Hematopoietic multipotent progenitor cell treated with erythropoietin and hydrocortisone succinate and interleukin-3 and kit ligand, for 15 days (in vitro differentiated cells): ENCODE measurements at regions not wholly inside any gene's neighbourhood (a gene's known extent, or its start where the extent isn't known, plus 50 kb on each side); places are given as distances from the start of the nearest gene placed in this dataset.
"Not testable (repeated sequence)": the region's sequence is repeated elsewhere in the genome, so short reads cannot be mapped to it uniquely, and the experiment has no call there.

ENCODE experiments used
- DNase-seq: peaks from one replicate; pipeline ENCODE4 v3.0.0-alpha.2; 2015; ENCODE audit warnings: low spot score

GRCh38 chr5:93359296-93359959 is 221.6 kb downstream of the NR2F1-AS1 start:
- DNase-seq, result no peak

DNA sequence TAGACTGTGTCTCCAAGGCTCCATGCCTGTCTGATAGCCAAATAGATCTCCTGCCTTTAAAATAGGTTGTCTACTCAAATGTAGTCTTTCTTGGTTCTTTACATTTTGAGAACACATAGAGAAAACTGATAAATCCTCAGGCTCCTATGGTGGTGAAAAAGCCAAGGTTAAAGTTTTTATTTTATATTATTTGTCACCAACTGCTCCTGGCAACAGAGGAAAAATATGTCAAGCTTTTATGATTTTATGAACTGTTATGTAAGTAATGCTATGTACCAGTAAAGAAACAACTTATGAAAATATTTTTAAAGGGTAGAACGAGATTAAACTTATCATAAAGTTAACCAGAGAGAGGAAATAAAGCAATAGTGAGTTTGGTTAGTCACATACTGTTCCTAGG is 222.8 kb downstream of the NR2F1-AS1 start:
- no peak for DNase-seq

GRCh38 chr5:93357686-93358085 is 223.3 kb downstream of the NR2F1-AS1 start:
- DNase-seq, result no peak

DNA sequence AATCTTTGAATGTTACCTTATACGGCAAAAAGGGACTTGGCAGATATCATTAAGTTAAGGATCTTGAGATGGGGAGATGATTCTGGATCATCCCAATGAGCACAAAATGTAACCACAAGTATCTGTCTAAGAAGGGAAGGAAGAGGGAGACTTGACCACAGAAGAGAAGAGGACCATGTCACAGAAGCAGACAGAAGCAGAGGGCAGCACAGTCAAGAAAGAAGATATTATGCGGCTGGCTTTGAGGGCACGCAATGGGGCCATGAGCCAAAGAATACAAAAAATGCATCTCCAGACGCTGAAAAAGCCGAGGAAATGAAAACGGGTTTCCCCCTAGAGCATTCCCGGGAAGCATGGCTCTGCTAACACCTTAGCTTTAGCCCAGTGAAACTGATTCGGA is 225.3 kb downstream of the NR2F1-AS1 start:
- DNase-seq, result no peak

- no peak for DNase-seq
Measured at GRCh38 chr5:93352186-93352585, 228.8 kb downstream of the NR2F1-AS1 start.

DNA sequence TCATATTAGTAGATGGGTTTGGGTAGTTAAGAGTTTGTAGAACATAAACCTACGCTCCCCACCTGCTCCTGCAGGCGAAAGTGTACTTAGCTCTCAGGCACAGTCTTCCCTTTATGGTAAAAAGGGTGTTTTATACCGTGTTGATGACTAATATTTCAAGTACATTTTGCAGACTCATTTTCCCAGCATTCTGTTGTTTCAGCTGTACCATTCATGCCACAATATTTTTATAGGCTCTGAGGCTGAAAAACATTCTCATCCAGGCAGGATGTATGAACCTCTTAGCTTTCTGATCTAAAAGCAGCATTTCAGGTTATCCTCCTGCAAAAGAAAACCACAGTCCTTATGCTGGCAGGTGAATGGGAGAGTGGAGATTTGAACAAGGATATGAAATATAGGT is 231.4 kb downstream of the NR2F1-AS1 start:
- no peak for DNase-seq

- no peak for DNase-seq
Measured at GRCh38 chr5:93348231-93348630, 232.8 kb downstream of the NR2F1-AS1 start.

DNA sequence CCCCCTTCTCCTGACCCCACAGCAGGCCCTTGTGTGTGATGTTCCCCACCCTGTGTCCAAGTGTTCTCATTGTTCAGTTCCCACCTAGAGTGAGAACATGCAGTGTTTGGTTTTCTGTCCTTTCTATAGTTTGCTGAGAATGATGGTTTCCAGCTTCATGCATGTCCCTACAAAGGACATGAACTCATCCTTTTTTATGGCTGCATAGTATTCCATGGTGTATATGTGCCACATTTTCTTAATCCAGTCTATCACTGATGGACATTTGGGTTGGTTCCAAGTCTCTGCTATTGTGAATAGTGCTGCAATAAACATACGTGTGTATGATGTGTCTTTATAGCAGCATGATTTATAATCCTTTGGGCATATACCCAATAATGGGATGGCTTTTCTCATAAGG is 234.2 kb downstream of the NR2F1-AS1 start:
- not testable (repeated sequence) for DNase-seq

DNA sequence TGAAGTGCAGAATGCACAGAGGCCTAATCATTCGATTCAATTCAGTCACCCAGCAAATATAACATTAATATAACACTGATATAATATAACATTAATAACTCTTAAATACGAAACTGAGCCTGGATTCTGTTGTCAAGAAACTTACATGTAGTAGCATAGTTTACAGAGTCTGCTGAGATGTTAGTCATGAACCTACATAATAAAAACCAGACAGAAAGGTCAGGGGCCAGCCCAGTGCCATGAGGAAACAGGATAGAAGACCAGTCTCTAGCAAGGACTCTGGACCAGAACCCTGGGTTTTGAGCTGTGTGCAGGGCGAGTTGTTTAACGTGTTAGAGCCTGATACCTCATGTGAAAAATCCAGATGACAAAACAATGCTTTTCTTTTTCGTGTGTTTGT is 234.7 kb downstream of the NR2F1-AS1 start:
- no peak for DNase-seq

DNA sequence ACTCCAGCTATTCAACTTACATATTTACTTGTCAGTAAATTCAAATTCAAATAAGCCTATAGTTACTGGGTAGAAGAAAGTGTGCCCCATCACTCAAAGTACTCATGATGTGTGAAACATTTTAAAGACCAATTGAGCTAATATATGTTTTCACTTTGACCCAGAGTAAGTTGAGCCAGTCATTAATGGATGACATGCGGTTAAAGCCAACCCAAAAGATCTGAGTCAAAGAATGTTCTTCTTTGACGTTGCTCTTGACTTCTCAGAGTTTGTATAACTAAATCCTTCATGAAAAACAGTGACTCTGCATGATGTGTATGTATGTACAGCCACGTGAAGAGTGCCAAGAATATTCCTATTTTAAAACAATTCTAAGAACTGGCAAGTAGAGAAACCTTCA is 237.4 kb downstream of the NR2F1-AS1 start:
- DNase-seq, result no peak

DNA sequence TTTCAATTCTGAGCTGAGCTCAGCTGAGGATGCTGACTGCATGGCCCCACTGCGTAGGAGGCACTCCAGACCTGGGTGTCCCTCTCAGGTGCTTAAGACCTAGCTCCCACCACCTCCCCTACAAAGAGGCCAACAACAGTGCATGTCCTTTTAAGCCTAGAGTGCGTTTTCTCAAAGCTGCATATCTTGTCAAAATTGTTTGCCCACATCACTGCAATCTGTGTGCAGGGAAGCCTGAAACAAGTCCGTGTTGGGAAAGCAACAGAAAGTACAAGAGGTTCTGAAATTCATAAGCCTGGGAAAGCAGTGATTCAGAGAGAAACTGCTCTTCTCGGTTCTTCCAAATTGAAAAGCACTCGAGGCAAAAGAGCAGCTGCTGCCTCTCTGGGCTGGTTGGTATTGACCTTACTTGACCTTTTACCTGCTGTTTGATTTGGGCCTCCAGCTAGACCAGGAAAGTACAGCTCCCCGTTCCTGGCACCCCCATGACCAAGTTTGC is 238.4 kb downstream of the NR2F1-AS1 start:
- no peak for DNase-seq

DNA sequence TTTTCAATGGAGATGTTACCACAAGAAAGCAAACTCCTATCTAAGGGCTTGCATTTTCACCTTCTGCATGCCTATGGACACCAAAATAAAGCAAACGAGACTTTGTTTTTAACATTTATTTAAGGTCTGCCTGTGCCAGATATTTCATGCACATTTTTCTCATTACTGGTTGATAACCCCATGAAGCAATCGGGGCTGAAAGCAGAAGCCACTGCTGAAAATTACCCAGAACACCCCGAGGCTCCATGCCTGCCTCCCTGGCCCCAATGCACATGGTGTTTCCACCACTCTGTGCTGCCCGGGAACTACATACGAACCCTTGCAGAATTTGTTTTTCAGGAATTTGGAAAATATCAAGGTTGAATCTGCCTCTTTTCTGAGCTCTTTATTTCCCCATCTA is 240.1 kb downstream of the NR2F1-AS1 start:
- DNase-seq, result no peak

DNA sequence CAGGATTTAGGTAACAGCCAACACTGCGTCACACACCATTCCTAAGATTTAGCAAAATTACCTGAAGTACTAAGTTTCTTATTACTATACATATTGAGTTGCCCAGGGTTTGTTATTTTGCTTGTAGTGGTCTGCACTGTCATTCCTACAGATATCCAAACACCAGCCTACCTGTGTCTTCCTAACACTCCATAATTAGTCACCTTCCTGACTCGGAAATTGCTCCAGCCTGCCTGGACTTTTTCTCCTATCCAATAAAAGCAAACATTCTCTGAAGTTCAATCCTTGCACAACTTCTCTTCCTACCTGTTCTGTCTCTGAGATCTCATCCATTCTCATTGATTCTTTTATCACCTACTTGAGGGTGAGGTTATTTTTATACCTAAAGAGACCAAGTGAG is 243.9 kb downstream of the NR2F1-AS1 start:
- no peak for DNase-seq

DNA sequence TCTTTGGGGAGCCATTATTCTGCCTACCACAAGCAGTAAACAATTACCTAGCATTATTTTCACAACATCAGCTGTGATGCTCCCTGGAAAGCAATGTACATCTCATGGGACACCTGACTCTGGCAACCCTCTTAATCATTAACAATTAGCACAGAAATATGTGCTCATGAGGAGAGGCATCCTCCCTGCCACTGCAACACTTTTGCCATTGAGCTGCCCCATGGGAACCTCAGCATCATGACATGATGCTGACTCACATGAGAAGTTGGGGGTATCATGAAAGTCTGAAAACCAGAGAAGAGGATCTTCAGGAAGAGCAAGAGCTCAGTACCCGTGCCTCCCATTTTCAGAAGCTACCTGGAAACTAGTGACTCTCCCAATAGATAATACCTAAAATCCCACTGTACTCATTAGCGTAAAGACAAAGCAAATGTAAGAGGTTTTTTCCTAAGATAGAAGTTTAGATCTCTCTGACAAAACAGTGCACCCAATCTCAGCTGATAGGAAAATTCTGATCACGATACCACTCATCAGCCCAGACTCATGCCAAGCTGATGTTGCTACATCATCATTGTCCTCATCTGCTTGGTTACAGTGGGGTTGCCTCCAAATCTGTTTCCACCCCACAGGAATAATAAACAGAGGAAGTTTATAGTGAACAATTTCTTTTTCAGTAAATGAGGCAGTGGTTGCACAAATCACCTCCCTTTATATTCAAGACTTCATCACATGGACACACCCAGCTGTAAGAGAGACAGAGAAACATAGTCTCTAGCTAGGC is 244.5 kb downstream of the NR2F1-AS1 start:
- no peak for DNase-seq

GRCh38 chr5:93331863-93332262 is 249.2 kb downstream of the NR2F1-AS1 start:
- DNase-seq, result no peak

GRCh38 chr5:93331241-93331640 is 249.8 kb downstream of the NR2F1-AS1 start:
- DNase-seq, result no peak

- no peak for DNase-seq
Measured at GRCh38 chr5:93330506-93330905, 250.5 kb downstream of the NR2F1-AS1 start.

GRCh38 chr5:93329756-93330155 is 251.3 kb downstream of the NR2F1-AS1 start:
- no peak for DNase-seq

GRCh38 chr5:93328833-93329232 is 252.2 kb downstream of the NR2F1-AS1 start:
- DNase-seq, result no peak

- no peak for DNase-seq
Measured at GRCh38 chr5:93327605-93328004, 253.4 kb downstream of the NR2F1-AS1 start.

- no peak for DNase-seq
Measured at GRCh38 chr5:93325946-93326345, 255.1 kb downstream of the NR2F1-AS1 start.

- no peak for DNase-seq
Measured at GRCh38 chr5:93322974-93323860, 257.8 kb downstream of the NR2F1-AS1 start.
